GM18519 (cell line): ENCODE measurements at regions not wholly inside any gene's neighbourhood (a gene's known extent, or its start where the extent isn't known, plus 50 kb on each side); places are given as distances from the start of the nearest gene placed in this dataset.
A peak's percentile ranks its signal among the peaks of the same experiment; 100 is the strongest.
"Not testable (repeated sequence)": the region's sequence is repeated elsewhere in the genome, so short reads cannot be mapped to it uniquely, and the experiment has no call there.

Source experiments
- ATAC-seq: cut with Tn5 transposase; IDR thresholded peaks from one replicate; pipeline ENCODE4 v1.9.1; 2021; ENCODE audit warnings: mild to moderate bottlenecking, moderate library complexity; ENCODE audit not compliant: unreplicated experiment, low FRiP score

DNA sequence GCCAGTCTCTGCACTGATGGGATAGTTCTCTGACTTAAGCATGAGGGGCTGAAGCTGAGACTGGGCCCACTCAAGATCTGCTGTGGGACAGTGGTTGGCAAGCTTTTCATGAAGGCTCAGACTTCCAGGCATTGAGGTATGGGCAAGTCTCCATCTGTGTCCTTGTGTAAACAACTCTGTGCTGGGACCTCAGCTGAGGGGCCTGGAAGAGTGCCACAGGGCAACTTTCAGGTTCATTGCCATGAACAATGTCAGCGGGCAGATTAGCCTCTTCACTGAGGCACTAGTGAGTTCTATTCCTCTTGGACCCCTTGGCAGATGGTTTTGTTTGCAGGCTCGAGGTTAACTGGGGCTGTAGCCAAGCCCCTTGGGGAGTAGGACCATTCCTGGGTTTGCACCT lies 127.1 kb downstream of the MRPS30 start:
- ATAC-seq, result no peak

DNA sequence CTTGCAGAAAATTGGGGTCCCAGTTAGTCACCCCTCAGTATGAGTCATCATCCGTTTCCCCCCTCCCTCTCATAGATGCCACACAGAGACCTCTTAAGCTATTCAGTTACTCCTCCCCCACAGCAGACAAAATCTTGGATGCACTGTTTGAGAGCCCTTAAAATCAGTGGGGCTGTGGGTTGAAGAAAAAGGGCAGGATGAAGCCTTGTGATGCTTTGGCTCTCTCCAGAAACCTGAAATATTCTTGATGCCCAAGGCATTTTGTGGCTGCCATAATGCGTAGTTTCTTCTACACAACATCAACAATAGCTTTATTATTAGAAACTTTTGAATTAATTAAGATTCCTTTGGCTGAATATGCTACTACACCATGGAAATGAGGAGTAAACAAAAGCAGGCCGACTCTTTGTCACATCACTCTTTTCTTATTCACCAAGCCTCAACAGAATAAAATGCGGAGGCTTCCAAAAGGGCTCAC lies 133.8 kb downstream of the MRPS30 start:
- ATAC-seq, result no peak

DNA sequence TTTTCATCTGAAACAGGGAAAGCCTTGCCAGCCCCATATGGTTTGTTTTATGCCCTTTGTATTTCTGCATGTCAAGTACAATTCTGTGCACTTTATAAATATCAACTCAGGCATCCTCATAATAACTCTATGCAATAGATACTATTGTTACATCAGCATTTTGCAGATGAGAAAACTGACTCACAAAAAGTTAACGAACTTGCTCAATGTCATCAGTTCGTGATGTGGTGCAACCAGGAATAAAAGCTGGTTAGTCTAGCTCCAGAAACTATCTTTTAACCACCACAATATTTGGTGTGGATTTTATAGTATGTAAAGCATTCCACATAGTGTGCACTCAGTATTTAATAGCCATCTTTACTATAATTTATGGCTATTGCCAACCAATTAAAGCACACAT lies 134.9 kb downstream of the MRPS30 start:
- ATAC-seq, result no peak

DNA sequence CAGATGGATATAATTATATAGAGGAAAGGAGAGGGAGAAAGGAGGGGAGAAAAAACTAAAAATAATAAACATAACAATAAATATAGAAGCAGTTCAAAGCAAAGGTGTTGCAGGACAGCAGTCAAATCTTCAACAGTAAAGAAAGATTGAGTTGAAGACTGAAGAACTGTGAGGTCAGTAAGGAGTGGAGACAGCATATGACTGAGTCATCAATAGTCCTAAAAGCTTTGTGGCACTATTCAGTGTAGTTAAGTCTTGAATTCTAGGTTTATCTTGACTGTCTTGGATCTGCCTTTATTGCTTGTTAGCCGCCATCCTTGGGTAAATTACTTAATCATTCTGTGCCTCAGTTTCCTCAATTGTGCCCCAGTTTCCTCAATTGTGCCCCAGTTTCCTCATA lies 137.0 kb downstream of the MRPS30 start:
- no peak for ATAC-seq

DNA sequence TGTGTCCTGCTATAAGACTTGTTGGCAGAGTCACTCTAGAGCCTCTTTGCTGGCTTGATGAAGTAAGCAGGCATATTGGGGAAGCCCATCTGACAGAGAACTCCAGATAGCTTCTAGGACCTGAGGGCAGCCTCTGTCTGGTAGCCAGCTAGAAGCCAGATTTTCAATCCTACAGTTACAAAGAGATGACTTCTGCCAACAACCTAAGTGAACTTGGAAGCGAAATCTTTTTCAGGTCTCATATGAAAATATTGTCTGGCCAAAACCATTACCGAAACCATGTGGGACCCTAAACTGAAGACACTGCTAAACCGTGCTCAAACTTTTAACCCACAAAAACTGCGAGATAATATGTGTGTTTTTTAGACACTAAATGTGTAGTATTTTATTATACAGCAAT lies 140.9 kb downstream of the MRPS30 start:
- ATAC-seq, result no peak

DNA sequence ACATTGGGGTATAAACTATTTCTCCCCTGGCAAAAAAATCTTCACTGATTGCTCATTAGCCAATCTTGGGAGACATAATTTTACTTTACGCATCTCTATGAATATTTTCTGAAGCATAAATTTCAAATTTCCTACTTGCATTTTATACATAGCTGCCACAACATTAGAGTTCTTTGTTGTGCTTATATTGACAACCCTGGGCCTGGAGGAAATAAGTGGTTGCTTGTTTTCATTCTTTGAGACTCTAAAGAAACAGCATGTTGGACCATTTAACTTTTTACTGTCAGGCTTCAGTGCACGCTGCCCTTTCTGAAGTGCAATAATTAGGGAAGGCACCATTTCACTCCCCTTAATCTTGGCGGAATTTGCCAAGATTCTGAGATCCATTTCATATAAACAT lies 142.6 kb downstream of the MRPS30 start:
- ATAC-seq, result no peak

DNA sequence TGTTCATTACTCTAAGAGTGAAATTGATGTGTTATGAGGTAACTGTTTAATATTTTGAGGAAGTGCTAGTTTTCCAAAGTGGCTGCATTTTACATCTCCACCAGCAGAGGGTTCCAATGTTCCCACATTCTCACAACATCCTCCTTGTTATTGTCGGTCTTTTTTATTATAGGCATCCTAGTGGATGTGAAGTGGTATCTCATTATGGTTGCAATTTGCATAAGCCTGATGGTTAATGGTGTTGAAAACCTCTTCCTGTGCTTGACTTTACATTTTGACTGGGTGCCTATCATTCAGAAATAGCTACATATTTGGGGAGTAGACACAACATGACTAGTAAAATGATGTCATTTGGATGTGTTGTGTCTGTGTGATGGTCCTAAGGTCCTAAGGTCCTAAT lies 143.6 kb downstream of the MRPS30 start:
- ATAC-seq, result peak; percentile 78

DNA sequence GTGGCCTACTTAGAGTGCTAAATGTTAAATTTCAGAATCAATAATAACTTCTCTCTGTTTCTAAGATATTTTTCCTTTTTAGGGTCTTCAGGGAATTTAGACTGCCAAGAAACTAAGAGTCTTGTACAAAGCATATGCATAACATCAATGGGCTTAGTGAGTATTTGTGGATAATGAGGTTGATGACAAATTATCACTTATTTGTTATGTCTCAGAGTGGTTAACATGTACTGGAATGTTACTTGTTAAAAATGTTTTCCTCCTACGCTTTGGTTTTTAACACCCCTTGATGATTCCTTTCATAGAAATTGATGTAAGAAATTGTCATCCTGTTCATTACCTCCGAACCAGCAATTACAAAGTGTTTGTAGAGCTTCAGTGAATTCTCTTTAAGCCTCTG lies 144.3 kb downstream of the MRPS30 start:
- ATAC-seq, result no peak

DNA sequence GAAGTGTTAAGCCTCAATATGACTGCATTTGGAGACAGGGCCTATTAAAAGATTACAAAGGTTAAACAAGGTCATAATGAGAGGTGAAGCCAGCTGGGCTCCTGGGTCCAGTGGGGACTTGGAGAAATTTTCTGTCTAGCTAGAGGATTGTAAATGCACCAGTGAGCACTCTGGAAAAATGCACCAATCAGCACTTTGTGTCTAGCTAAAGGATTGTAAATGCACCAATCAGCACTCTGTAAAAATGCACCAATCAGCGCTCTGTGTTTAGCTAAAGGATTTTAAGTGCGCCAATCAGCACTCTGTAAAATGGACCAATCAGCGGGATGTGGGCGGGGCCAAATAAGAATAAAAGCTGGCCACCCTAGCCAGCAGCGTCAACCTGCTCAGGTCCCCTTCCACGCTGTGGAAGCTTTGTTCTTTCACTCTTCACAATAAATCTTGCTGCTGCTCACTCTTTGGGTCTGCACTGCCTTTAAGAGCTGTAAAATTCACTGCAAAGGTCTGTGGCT lies 150.3 kb downstream of the MRPS30 start:
- ATAC-seq, result not testable (repeated sequence)

DNA sequence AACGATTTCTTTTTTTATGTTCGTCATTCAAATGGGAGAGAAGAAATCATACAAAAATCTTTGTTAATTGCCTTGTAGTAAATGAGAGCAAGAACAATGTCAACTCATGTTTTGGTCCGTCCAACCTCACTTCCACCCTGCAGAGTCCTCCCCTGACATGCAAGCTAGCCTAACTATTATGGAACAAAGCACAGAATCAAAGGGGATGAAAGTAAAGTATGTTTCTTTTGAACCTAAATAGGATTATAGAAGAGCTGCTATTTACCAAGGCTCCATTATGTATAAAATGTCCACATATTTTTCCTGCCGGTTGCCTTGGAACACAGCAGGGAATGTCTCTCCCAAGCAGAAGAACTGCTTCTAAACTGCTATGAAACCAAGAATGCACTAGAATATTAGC lies 161.1 kb downstream of the MRPS30 start:
- no peak for ATAC-seq

DNA sequence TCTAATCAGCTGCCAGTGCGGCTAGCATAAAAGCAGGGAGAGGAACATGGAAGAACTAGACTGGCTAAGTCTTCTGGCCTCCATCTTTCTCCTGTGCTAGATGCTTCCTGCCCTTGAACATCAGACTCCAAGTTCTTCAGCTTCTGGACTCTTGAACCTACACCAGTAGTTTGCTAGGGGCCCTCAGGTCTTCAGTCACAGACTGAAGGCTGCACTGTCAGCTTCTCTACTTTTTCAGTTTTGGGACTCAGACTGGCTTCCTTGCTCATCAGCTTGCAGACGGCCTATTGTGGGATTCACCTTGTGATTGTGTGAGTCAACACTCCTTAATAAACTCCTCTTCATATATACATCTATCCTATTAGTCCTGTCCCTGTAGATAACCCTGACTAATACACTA lies 162.2 kb downstream of the MRPS30 start:
- not testable (repeated sequence) for ATAC-seq

DNA sequence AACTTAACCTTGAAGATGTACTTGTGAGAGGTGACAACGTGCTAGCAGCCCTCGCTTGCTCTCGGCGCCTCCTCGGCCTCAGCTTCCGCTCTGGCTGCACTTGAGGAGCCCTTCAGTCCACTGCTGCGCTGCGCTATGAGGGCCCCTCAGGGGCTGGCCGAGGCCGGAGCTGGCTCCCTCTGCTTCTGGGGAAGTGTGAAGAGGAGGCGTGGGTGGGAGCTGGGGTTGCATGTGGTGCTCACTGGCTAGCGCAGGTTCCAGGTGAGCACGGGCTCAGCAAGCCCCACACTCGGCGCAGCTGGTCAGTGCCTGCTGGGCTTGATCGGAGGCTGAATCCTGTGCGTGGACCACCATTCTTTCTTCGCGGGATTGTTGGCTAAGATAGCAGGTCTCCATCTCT lies 166.1 kb downstream of the MRPS30 start:
- ATAC-seq, result no peak

DNA sequence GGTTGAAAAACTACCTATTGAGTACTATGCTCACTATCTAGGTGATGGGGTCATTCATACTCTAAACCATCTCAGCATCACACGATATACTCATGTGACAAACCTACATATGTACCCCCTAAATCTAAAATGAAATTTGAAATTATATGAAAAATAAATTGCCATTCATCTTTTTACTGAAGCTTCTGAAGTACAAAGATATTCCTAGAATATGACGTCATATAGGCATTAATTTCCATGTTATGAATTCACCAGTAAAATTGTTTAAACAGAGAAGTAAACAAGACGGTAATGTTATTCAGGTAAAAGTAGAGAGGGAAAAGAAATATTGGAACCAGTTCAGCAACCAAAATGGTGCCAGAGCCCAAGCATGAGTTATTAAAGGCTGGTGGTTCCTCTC lies 173.0 kb downstream of the MRPS30 start:
- no peak for ATAC-seq

DNA sequence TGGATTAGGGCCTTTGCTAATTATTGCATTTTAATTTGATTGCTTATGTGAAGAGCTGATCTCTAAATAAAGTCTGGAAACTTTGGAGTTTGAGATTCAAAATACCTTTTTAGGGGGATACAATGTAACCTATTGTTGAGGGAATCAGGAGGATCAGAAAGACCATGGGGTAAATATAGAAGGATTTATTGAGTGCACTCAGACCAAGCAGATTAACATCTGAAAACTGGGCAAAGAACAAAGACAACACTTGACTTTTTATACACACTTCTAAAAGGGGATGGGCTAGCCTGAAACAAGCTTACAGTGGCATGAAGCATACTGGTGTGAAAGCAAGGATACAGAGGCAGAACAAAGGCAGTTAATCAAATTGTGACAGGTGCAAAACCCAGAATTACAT lies 174.3 kb downstream of the MRPS30 start:
- ATAC-seq, result no peak

DNA sequence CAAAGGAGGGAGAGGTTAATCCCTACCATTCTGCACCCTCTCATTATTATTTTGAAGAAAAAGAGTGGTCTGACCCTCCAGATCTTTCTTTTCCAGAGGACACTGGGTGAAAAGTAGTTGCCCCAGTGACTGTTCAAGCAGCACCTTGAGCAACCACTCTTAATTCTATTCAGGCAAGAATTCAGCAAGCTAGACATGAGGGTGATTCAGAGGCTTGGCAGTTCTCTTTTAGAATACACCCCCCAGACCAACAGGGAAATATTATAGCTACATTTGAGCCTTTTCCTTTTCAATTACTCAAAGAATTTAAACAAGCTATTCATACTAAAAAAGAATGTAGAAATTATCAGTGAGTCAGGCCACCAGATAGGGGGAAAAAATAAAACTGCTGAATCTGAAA lies 178.3 kb downstream of the MRPS30 start:
- no peak for ATAC-seq

DNA sequence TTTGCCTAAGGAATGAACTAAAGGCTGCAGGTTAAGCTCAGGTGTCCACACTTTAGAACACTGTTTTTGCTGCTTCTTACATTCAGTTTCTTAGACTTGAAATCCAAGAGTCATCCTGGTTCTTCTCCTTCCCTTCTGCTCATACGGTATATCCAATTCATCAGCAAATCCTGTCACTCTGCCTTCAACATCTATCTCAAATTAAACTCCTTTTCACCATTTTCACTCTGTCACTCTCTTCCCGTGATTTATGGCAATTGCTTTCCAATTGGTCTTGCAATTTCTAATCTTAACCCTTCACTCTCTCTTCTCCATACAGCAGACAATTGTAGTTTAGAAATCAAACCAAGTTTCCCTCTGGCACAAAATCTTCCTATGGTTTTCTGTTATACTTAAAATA lies 182.9 kb downstream of the MRPS30 start:
- no peak for ATAC-seq

DNA sequence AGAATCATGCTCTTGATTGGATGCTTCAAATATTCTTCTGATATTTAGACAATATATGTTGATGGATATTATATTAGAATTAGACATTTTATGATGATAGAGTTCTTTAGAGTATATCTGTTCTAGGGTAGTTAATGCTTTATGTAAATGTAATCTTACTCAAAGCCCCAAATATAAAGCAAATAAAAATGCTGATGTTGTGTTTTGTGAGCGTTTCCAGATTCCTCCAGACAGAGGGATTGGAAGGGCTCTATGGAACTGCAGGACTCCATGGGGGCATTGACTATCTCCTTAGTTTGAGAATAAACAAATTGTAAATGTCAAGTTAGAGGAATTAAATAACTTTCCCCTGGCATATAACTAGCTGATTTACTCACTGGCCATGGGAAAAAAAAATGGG lies 184.5 kb downstream of the MRPS30 start:
- ATAC-seq, result no peak

DNA sequence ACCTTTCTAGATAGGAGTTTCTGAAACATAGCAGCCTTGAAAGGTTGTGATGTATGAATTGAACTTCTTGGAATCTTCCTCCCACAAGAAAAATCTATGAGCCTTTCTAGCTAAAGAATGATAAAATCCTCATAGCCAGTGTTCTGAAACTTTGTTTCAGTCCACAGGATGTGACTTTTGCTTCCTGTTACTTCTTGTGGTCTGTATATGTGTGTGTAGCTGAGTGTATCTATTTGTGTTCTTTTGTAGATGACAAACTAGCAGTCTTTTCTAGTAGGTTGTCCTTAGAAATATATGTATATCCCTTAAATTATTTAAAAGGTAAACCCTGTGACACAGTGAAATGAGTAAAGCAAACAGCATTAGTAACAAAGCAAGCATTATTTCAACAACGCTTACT lies 188.8 kb downstream of the MRPS30 start:
- no peak for ATAC-seq

DNA sequence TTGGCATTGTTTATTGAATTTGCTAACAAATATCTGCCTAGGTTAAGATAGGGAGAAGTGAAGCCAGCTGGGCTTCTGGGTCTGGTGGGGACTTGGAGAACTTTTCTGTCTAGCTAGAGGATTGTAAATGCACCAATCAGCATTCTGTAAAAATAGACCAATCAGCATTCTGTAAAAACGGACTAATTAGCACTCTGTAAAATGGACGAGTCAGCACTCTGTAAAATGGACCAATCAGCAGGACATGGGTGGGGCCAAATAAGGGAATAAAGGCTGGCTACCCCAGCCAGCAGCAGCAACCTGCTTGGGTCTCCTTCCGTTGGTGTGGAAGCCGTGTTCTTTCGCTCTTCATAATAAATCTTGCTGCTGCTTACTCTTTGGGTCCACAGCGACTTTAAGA lies 198.4 kb downstream of the MRPS30 start:
- not testable (repeated sequence) for ATAC-seq

DNA sequence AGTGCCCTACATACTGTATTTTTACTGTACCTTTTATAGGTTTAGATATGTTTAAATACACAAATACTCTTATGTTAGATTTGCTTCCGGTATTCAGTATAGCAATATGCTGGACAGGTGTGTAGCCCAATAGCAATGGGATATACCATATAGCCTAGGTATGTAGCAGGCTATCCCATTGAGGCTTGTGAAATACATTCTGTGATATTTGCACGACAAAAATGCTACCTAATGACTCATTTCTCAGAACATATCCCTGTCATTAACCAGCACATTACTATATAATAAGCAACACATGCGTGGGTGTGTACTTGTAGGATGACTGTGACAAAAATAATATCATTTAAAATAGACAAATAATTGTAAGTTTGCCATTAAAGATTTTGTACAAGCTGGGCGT lies 208.8 kb downstream of the MRPS30 start:
- ATAC-seq, result no peak

DNA sequence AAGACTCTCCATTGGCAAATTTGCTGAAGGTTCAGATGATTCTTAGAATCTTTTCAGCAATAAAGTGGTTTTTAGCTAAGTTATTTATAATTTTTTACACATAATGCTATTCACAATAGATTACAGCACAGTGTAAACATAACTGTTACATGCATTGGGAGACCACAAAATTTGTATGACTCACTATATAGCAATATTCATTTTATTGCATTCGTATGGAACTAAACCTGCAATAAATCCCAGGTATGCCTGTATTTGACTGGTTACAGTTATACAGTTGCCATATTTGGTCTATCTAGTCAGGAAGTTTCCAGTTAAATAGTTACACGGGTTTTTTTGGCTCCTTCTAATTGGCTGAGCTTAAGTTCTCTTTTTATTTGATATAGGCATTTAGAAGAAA lies 220.8 kb downstream of the MRPS30 start:
- ATAC-seq, result no peak

DNA sequence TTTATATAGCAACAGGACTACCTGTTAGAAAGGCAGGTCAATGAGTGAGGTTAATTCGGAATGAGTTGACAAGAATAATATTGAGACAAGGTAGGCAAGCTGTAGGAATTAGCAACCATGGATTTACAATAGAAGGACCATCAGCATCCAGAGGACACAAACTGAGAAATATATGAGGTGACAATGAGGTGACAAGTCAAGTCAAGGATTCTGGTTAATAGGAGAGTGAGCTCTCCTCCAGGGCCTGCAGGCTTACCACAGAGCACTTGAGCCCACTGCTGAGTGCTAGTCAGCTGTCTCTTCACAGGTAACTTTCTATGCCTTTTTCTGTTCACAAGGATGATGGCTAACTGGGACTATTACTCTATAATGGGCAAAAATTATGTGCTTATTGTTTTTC lies 227.2 kb downstream of the MRPS30 start:
- ATAC-seq, result no peak

DNA sequence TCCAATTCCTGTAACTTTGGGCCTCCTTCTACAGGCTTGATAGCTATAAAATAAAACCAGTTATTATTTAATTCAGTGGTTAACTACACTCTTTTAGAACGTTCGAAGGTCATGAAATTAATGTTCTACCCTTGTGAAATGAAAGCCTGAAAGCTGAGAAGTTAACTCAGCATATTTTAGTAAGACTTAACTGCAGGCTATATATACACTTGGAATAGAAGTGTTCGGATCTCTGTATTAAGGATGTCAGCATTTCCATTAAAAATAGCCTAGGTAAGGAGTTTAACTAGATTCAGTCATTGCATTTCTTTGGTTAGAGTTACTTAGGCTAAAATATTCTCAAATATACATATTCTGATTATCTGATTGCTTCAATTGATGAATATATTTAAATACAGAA lies 229.2 kb downstream of the MRPS30 start:
- ATAC-seq, result no peak
